Prostate gland (tissue), 2 donors: ENCODE measurements at regions not wholly inside any gene's neighbourhood (a gene's known extent, or its start where the extent isn't known, plus 50 kb on each side); places are given as distances from the start of the nearest gene placed in this dataset.

ENCODE experiments used
- DNase-seq: peaks from one replicate; pipeline ENCODE4 v3.0.0-alpha.2; 2019; ENCODE audit warnings: low spot score
- H3K27ac ChIP-seq, 2 donors: fragments of 200-600 bp; sonication (generic); 2 replicates each; pipeline ENCODE4 v1.5.1; 2017 to 2019
- H3K27me3 ChIP-seq: fragments of 200-600 bp; sonication (generic); replicated peaks from 2 replicates; pipeline ENCODE4 v1.5.1; 2019; ENCODE audit not compliant: insufficient read depth
- H3K36me3 ChIP-seq, 2 donors: fragments of 200-600 bp; sonication (generic); 1 replicate in 1 of 2; 2 replicates in 1 of 2; pipeline versions ENCODE4 v1.5.1 to v1.8.1; 2017 to 2019
- H3K4me1 ChIP-seq: fragments of 200-600 bp; sonication (generic); replicated peaks from 2 replicates; pipeline ENCODE4 v1.5.1; 2019
- H3K4me3 ChIP-seq, 2 donors: fragments of 200-600 bp; sonication (generic); 2 replicates each; pipeline ENCODE4 v1.5.1; 2017 to 2019
- H3K9me3 ChIP-seq: fragments of 200-600 bp; sonication (generic); 2 replicates; pipeline ENCODE4 v1.5.1; 2017
- POLR2A ChIP-seq: fragments of 450-650 bp; IDR thresholded peaks from one replicate; pipeline ENCODE4 v1.6.1; 2016; ENCODE audit warnings: antibody characterized with exemption, mild to moderate bottlenecking
- POLR2AphosphoS5 ChIP-seq: sonication (generic); formaldehyde crosslinking; IDR thresholded peaks from one replicate; pipeline ENCODE4 v1.6.1; 2017; ENCODE audit warnings: antibody characterized with exemption
- WGBS: methylation state at CpG from one replicate; pipeline ENCODE4 v1.1.5; 2018; 5-methylcytosine and 5-hydroxymethylcytosine counted together
- intact Hi-C: fragments of 100-400 bp; cut with DNase I; formaldehyde crosslinking; loops from one replicate; pipeline ENCODE4 v1.14.2; 2022
- TF ChIP-seq, protein P1 (sequence below), 4 experiments: fragments of 200-600 bp in 2 of 4; fragments of 450-650 bp in 2 of 4; sonication (generic) in 2 of 4; IDR thresholded peaks; 1 replicate in 3 of 4; 2 replicates in 1 of 4; pipeline ENCODE4 v1.5.1; 2016 to 2019; ENCODE audit warnings: antibody characterized with exemption in 4 of 4, mild to moderate bottlenecking in 2 of 4, moderate library complexity in 2 of 4

- TF ChIP-seq POLR2AphosphoS5: no peak
- no peak for TF ChIP-seq POLR2A
- TF ChIP-seq, protein P1, sequence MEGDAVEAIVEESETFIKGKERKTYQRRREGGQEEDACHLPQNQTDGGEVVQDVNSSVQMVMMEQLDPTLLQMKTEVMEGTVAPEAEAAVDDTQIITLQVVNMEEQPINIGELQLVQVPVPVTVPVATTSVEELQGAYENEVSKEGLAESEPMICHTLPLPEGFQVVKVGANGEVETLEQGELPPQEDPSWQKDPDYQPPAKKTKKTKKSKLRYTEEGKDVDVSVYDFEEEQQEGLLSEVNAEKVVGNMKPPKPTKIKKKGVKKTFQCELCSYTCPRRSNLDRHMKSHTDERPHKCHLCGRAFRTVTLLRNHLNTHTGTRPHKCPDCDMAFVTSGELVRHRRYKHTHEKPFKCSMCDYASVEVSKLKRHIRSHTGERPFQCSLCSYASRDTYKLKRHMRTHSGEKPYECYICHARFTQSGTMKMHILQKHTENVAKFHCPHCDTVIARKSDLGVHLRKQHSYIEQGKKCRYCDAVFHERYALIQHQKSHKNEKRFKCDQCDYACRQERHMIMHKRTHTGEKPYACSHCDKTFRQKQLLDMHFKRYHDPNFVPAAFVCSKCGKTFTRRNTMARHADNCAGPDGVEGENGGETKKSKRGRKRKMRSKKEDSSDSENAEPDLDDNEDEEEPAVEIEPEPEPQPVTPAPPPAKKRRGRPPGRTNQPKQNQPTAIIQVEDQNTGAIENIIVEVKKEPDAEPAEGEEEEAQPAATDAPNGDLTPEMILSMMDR (IDR thresholded peaks at IDR 0.05): no peak
- DNase-seq: no peak
- Histone ChIP-seq H3K27ac (no peak overlapping the region), H3K4me1 (no peaks in the 10 kb centered on the region), H3K27me3 (no peaks in the 10 kb centered on the region), H3K4me3 (no peak overlapping the region), H3K36me3 (no peaks in the 10 kb centered on the region), H3K9me3 (no peaks in the 10 kb centered on the region)
- WGBS: 100% methylated on average over 2 of the region's 2 CpGs
- intact Hi-C loops: no loop called here
Observed at GRCh38 chr14:43481864-43482263, 1025.2 kb downstream of the FSCB start.

DNA sequence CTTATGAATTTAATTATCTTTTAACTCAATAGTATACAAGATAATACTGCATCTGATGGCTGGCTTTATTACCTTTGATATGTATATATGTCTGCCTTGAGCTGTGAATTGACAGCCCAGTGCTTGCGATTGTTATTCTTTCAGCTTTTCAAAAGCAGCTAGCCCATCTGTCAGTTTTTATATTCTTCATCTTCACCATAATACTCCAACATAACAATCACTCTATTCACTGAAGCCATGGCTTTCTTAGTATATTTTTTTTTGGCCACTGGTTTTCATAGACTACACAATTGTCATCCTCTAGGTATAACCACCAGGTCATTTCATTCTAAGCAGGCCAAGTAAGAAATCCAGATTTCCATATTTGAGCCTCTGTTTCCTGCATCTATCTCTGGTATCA, 1026.1 kb downstream of the FSCB start:
- intact Hi-C loops: no loop called here
- H3K27ac ChIP-seq: no peak overlapping the region
- DNase-seq: no peak
- H3K36me3 ChIP-seq: no peaks in the 10 kb centered on the region
- TF ChIP-seq, protein P1 (IDR thresholded peaks at IDR 0.05): no peak
- H3K4me3 ChIP-seq: no peak overlapping the region
- H3K27me3 ChIP-seq: no peaks in the 10 kb centered on the region
- H3K9me3 ChIP-seq: no peaks in the 10 kb centered on the region
- WGBS: 100% methylated on average over 1 of the region's 1 CpG
- no peaks in the 10 kb centered on the region for H3K4me1 ChIP-seq

GRCh38 chr14:43479596-43480195, 1027.4 kb downstream of the FSCB start:
- TF ChIP-seq POLR2AphosphoS5: no peak
- TF ChIP-seq POLR2A: no peak
- TF ChIP-seq, protein P1 (IDR thresholded peaks at IDR 0.05): no peak
- intact Hi-C loops: no loop called here
- H3K27ac ChIP-seq: no peak overlapping the region
- H3K9me3 ChIP-seq: no peaks in the 10 kb centered on the region
- 17% methylated on average over 2 of the region's 2 CpGs for WGBS
- DNase-seq: no peak
- H3K27me3 ChIP-seq: no peaks in the 10 kb centered on the region
- H3K4me3 ChIP-seq: no peak overlapping the region
- H3K4me1 ChIP-seq: no peaks in the 10 kb centered on the region
- H3K36me3 ChIP-seq: no peaks in the 10 kb centered on the region

GRCh38 chr14:43476822-43477221, 1030.3 kb downstream of the FSCB start:
- H3K9me3 ChIP-seq: no peaks in the 10 kb centered on the region

DNA sequence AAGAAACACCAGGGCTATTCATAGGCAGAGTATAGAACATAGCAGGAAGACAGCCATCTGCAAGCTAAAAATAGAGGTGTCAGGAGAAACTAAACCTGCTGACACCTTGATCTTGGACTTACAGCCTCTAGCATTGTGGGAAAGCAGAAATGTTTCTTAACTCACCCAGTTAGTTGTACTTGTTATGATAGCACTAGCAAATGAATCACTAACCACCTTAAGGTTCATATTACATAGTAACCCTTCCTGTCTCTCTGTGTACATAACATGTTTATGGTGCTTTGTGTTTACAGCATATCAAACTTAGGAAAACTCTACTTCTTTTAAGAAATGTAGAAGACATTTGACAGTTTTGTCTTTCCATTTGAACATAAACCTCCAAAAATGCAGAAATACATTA, 1031.3 kb downstream of the FSCB start:
- H3K27ac ChIP-seq: no peak overlapping the region
- H3K36me3 ChIP-seq: no peaks in the 10 kb centered on the region
- intact Hi-C loops: no loop called here
- no peaks in the 10 kb centered on the region for H3K4me1 ChIP-seq
- TF ChIP-seq POLR2AphosphoS5: no peak
- TF ChIP-seq, protein P1 (IDR thresholded peaks at IDR 0.05): no peak
- no peak for TF ChIP-seq POLR2A
- no peaks in the 10 kb centered on the region for H3K27me3 ChIP-seq
- H3K4me3 ChIP-seq: no peak overlapping the region
- no peaks in the 10 kb centered on the region for H3K9me3 ChIP-seq
- DNase-seq: no peak

More at GRCh38 chr14:43476822-43477221, 1030.3 kb downstream of the FSCB start:
- DNase-seq: no peak
- Histone ChIP-seq H3K36me3 (no peaks in the 10 kb centered on the region), H3K4me3 (no peak overlapping the region), H3K4me1 (no peaks in the 10 kb centered on the region), H3K27ac (no peak overlapping the region), H3K27me3 (no peaks in the 10 kb centered on the region)
- TF ChIP-seq POLR2AphosphoS5 (no peak), POLR2A (no peak)
- TF ChIP-seq, protein P1 (IDR thresholded peaks at IDR 0.05): no peak
- 81% methylated on average over 2 of the region's 2 CpGs for WGBS
- intact Hi-C loops: no loop called here
